ENCODE measurements at regions not wholly inside any gene's neighbourhood (a gene's known extent, or its start where the extent isn't known, plus 50 kb on each side); places are given as distances from the start of the nearest gene placed in this dataset.

GRCh38 chr12:90100579-90100978 lies 391.9 kb upstream of the ATP2B1 start (continued):
- TF ChIP-seq MAX (IDR thresholded peaks at IDR 0.05) (no peak), ZBTB33 (IDR thresholded peaks at IDR 0.05) (no peak), HNF4A (conservative IDR thresholded peaks at IDR 0.05) (no peak), NR2F2 (IDR thresholded peaks at IDR 0.05) (no peak), GABPA (IDR thresholded peaks at IDR 0.05 in 1 of 2, conservative IDR thresholded peaks at IDR 0.05 in 1 of 2) (no peak), EGR1 (IDR thresholded peaks at IDR 0.05; ENCODE audit: low read depth in 2 of 2) (no peak), JUND (IDR thresholded peaks at IDR 0.05) (no peak)

GRCh38 chr12:90099288-90099687 lies 390.6 kb upstream of the ATP2B1 start:
- no peaks in the 10 kb centered on the region for H3K27me3 ChIP-seq (ENCODE audit: control insufficient read depth in 4 of 4, insufficient read depth in 4 of 4, low read length in 3 of 4)
- H3K4me1 ChIP-seq (ENCODE audit: control insufficient read depth in 4 of 4, insufficient read depth in 4 of 4, low read length in 3 of 4) = no peaks in the 10 kb centered on the region
- H3K9me3 ChIP-seq (ENCODE audit: control insufficient read depth in 4 of 4, low read length in 3 of 4) = no peaks in the 10 kb centered on the region
- H3K36me3 ChIP-seq (ENCODE audit: control insufficient read depth in 4 of 4, insufficient read depth in 3 of 4, low read depth in 1 of 4, low read length in 3 of 4) = no peaks in the 10 kb centered on the region
- no peak overlapping the region for H3K9ac ChIP-seq (ENCODE audit: low read depth in 1 of 2, low read length in 2 of 2)
- DNase-seq (ENCODE audit: low spot score) = no peak
- TF ChIP-seq CTCF (IDR thresholded peaks at IDR 0.05; ENCODE audit: low read depth, low read length, missing input control) (no peak), ZBTB33 (IDR thresholded peaks at IDR 0.05) (no peak)
- no peak overlapping the region for H3K4me3 ChIP-seq (ENCODE audit: low read depth in 1 of 3, low read length in 3 of 3)
- 48% methylated on average over 1 of the region's 1 CpG for WGBS
- H3K27ac ChIP-seq (ENCODE audit: low read depth in 1 of 2, low read length in 2 of 2) = no peak overlapping the region

GRCh38 chr12:90098132-90098779 lies 389.6 kb upstream of the ATP2B1 start:
- Histone ChIP-seq H3K4me3 (ENCODE audit: low read depth in 1 of 3, low read length in 3 of 3) (no peak overlapping the region), H3K9ac (ENCODE audit: low read depth in 1 of 2, low read length in 2 of 2) (no peak overlapping the region), H3K9me3 (ENCODE audit: control insufficient read depth in 4 of 4, low read length in 3 of 4) (no peaks in the 10 kb centered on the region), H3K27ac (ENCODE audit: low read depth in 1 of 2, low read length in 2 of 2) (no peak overlapping the region), H3K4me1 (ENCODE audit: control insufficient read depth in 4 of 4, insufficient read depth in 4 of 4, low read length in 3 of 4) (no peaks in the 10 kb centered on the region), H3K27me3 (ENCODE audit: control insufficient read depth in 4 of 4, insufficient read depth in 4 of 4, low read length in 3 of 4) (no peaks in the 10 kb centered on the region), H3K36me3 (ENCODE audit: control insufficient read depth in 4 of 4, insufficient read depth in 3 of 4, low read depth in 1 of 4, low read length in 3 of 4) (no peaks in the 10 kb centered on the region)
- 64% methylated on average over 2 of the region's 2 CpGs for WGBS
- TF ChIP-seq REST (IDR thresholded peaks at IDR 0.05) = no peak
- DNase-seq (ENCODE audit: low spot score) = no peak
